Keratinocyte (primary cell): ENCODE measurements at regions not wholly inside any gene's neighbourhood (a gene's known extent, or its start where the extent isn't known, plus 50 kb on each side); places are given as distances from the start of the nearest gene placed in this dataset.

Source experiments
- DNase-seq: peaks from one replicate; pipeline ENCODE4 v3.0.0-alpha.2; 2011; ENCODE audit warnings: low read depth, missing footprints, low spot score
- FAIRE-seq: peaks from 2 replicates; lab custom pipeline; 2011; peaks lifted over from hg19 to GRCh38; lab: Jason Lieb, UNC
- H2AFZ ChIP-seq: 2 replicates; pipeline ENCODE4 v1.6.0; 2012; ENCODE audit warnings: low read length, control low read depth, inconsistent platforms; ENCODE audit not compliant: control insufficient read depth
- H3K27ac ChIP-seq: 2 replicates; pipeline ENCODE4 v1.5.1; 2011; ENCODE audit warnings: low read length; ENCODE audit not compliant: control insufficient read depth, insufficient read depth
- H3K27me3 ChIP-seq: 3 replicates; pipeline ENCODE4 v1.6.0; 2011; ENCODE audit warnings: low read length; ENCODE audit not compliant: control insufficient read depth, insufficient read depth; ENCODE audit errors: extremely low read depth
- H3K36me3 ChIP-seq, 2 experiments: 2 replicates in 1 of 2; 3 replicates in 1 of 2; pipeline ENCODE4 v1.5.1; 2011; ENCODE audit warnings: low read length in 2 of 2, mild to moderate bottlenecking in 1 of 2; ENCODE audit not compliant: control insufficient read depth in 2 of 2, insufficient read depth in 2 of 2; ENCODE audit errors: extremely low read depth in 1 of 2
- H3K4me1 ChIP-seq: 3 replicates; pipeline ENCODE4 v1.5.1; 2011; ENCODE audit warnings: low read length; ENCODE audit not compliant: control insufficient read depth, insufficient read depth; ENCODE audit errors: extremely low read depth
- H3K4me2 ChIP-seq: 3 replicates; pipeline ENCODE4 v1.6.0; 2011; ENCODE audit warnings: low read depth, low read length; ENCODE audit not compliant: control insufficient read depth, insufficient read depth; ENCODE audit errors: extremely low read depth
- H3K4me3 ChIP-seq, 3 experiments: fragments of 200-600 bp in 1 of 3; sonication (generic) in 1 of 3; 2 replicates in 2 of 3; 3 replicates in 1 of 3; pipeline ENCODE4 v1.5.1; 2011 to 2016; ENCODE audit warnings: low read length in 3 of 3, mild to moderate bottlenecking in 3 of 3, control low read depth in 2 of 3, inconsistent platforms in 1 of 3, low read depth in 1 of 3, mixed read lengths in 1 of 3, mixed run types in 1 of 3, moderate library complexity in 1 of 3; ENCODE audit not compliant: control insufficient read depth in 2 of 3, insufficient read depth in 2 of 3; ENCODE audit errors: extremely low read depth in 1 of 3
- H3K79me2 ChIP-seq: 2 replicates; pipeline ENCODE4 v1.6.0; 2012; ENCODE audit warnings: low read length; ENCODE audit not compliant: control insufficient read depth, insufficient read depth
- H3K9ac ChIP-seq: 3 replicates; pipeline ENCODE4 v1.6.0; 2011; ENCODE audit warnings: low read length; ENCODE audit not compliant: control insufficient read depth, insufficient read depth; ENCODE audit errors: extremely low read depth
- H3K9me1 ChIP-seq: 3 replicates; pipeline ENCODE4 v1.6.0; 2011; ENCODE audit warnings: low read length; ENCODE audit not compliant: control insufficient read depth, insufficient read depth; ENCODE audit errors: extremely low read depth
- H3K9me3 ChIP-seq: 2 replicates; pipeline ENCODE4 v1.5.1; 2012; ENCODE audit warnings: low read depth, low read length; ENCODE audit not compliant: control insufficient read depth
- H4K20me1 ChIP-seq: 3 replicates; pipeline ENCODE4 v1.6.0; 2011; ENCODE audit warnings: low read length; ENCODE audit not compliant: control insufficient read depth, insufficient read depth; ENCODE audit errors: extremely low read depth
- CTCF ChIP-seq, 3 experiments: IDR thresholded peaks in 1 of 3; conservative IDR thresholded peaks in 1 of 3; optimal IDR thresholded peaks in 1 of 3; 2 replicates in 2 of 3; 3 replicates in 1 of 3; pipeline versions ENCODE3 to v1.5.1; 2011; ENCODE audit warnings: low read length in 3 of 3, mild to moderate bottlenecking in 3 of 3, moderate library complexity in 2 of 3, control low read depth in 1 of 3, inconsistent platforms in 1 of 3; ENCODE audit not compliant: insufficient read depth in 2 of 3; ENCODE audit errors: extremely low read depth in 1 of 3
- EZH2 ChIP-seq: IDR thresholded peaks from one replicate; pipeline ENCODE4 v1.6.1; 2012; ENCODE audit warnings: inconsistent platforms, mild to moderate bottlenecking, low read length, moderate library complexity
- dilution Hi-C: fragments of 300-500 bp; cut with MboI; formaldehyde crosslinking; loops from one replicate; pipeline ENCODE4 v1.7.0; 2020; ENCODE audit warnings: low sequenced_read_pairs; ENCODE audit not compliant: extremely low pct_ligation_motif_present

- Histone ChIP-seq H3K27me3 (no peaks in the 10 kb centered on the region), H2AFZ (no peak overlapping the region), H3K27ac (no peak overlapping the region), H4K20me1 (no peaks in the 10 kb centered on the region), H3K9me1 (no peaks in the 10 kb centered on the region), H3K4me2 (no peak overlapping the region), H3K9me3 (no peaks in the 10 kb centered on the region), H3K79me2 (no peaks in the 10 kb centered on the region), H3K9ac (no peak overlapping the region), H3K4me1 (no peaks in the 10 kb centered on the region), H3K36me3 (no peaks in the 10 kb centered on the region), H3K4me3 (no peak overlapping the region)
- dilution Hi-C loops: no loop called here
- FAIRE-seq (no peak), DNase-seq (no peak)
- TF ChIP-seq CTCF (optimal IDR thresholded peaks at IDR 0.05 in 1 of 3, IDR thresholded peaks at IDR 0.05 in 1 of 3, conservative IDR thresholded peaks at IDR 0.05 in 1 of 3; ENCODE audit: extremely low read depth in 1 of 3, insufficient read depth in 2 of 3, low read length in 3 of 3) (no peak), EZH2 (no peak)
These were observed 80.5 kb upstream of the RALGPS2 start for GRCh38 chr1:178644308-178645120.

- H3K79me2 ChIP-seq: no peaks in the 10 kb centered on the region
- H3K4me1 ChIP-seq: no peaks in the 10 kb centered on the region
- H3K4me3 ChIP-seq: no peak overlapping the region
- DNase-seq: no peak
- no peaks in the 10 kb centered on the region for H4K20me1 ChIP-seq
- dilution Hi-C loops: no loop called here
- H3K9ac ChIP-seq: no peak overlapping the region
- FAIRE-seq: no peak
- no peaks in the 10 kb centered on the region for H3K36me3 ChIP-seq
- H3K27me3 ChIP-seq: no peaks in the 10 kb centered on the region
- H3K27ac ChIP-seq: no peak overlapping the region
- TF ChIP-seq CTCF (optimal IDR thresholded peaks at IDR 0.05 in 1 of 3, IDR thresholded peaks at IDR 0.05 in 1 of 3, conservative IDR thresholded peaks at IDR 0.05 in 1 of 3; ENCODE audit: extremely low read depth in 1 of 3, insufficient read depth in 2 of 3, low read length in 3 of 3): no peak
- no peak for TF ChIP-seq EZH2
- H3K4me2 ChIP-seq: no peak overlapping the region
- H2AFZ ChIP-seq: no peak overlapping the region
- no peaks in the 10 kb centered on the region for H3K9me3 ChIP-seq
- no peaks in the 10 kb centered on the region for H3K9me1 ChIP-seq
These were observed 79.8 kb upstream of the RALGPS2 start for GRCh38 chr1:178645157-178645807.
